Spleen (tissue), 7 donors: ENCODE measurements at regions not wholly inside any gene's neighbourhood (a gene's known extent, or its start where the extent isn't known, plus 50 kb on each side); places are given as distances from the start of the nearest gene placed in this dataset.

ENCODE experiments used
- POLR2A ChIP-seq, 3 donors: fragments of 450-650 bp; IDR thresholded peaks; one replicate each; pipeline ENCODE4 v1.5.1; 2017; ENCODE audit warnings: antibody characterized with exemption in 3 of 3, mild to moderate bottlenecking in 1 of 3
- POLR2AphosphoS5 ChIP-seq, 3 donors: sonication (generic); formaldehyde crosslinking; IDR thresholded peaks; one replicate each; pipeline ENCODE4 v1.5.1; 2017; ENCODE audit warnings: antibody characterized with exemption in 3 of 3
- TF ChIP-seq, protein P1 (sequence below), 11 experiments: fragments of 200-600 bp in 7 of 11; fragments of 450-650 bp in 4 of 11; sonication (generic) in 4 of 11; IDR thresholded peaks in 8 of 11; conservative IDR thresholded peaks in 3 of 11; 1 replicate in 7 of 11; 2 replicates in 4 of 11; pipeline versions ENCODE4 v1.4.0 to v1.8.0; 2016 to 2021; ENCODE audit warnings: antibody characterized with exemption in 11 of 11, inconsistent platforms in 4 of 11, mild to moderate bottlenecking in 1 of 11
- donor health status: DM: no; HTN: no; CAD: no; lungs with moderate emphysema.
- donor health status: DM: no; HTN: no; CAD: no.
- donor health status: DM: no; HTN: no; CAD: no.

DNA sequence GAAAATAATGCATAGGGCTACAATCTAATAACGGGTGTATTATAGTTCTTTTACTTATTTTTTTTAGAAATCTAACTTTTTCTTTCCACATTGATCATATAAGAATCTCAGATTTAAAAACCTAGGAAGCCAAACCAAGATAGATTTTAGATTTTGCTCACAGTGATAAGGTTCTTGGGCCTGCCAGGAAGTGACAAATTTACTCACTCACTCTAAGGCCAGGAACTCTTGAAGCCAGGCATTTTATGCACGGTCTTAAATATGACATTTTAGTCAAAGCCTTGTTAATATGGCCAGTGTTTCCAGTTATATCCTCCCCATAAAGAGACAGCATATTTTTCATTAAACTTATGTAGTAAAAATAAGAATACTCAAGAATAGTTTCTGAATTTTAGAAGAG, 271.4 kb downstream of the SQOR start:
- TF ChIP-seq, protein P1, sequence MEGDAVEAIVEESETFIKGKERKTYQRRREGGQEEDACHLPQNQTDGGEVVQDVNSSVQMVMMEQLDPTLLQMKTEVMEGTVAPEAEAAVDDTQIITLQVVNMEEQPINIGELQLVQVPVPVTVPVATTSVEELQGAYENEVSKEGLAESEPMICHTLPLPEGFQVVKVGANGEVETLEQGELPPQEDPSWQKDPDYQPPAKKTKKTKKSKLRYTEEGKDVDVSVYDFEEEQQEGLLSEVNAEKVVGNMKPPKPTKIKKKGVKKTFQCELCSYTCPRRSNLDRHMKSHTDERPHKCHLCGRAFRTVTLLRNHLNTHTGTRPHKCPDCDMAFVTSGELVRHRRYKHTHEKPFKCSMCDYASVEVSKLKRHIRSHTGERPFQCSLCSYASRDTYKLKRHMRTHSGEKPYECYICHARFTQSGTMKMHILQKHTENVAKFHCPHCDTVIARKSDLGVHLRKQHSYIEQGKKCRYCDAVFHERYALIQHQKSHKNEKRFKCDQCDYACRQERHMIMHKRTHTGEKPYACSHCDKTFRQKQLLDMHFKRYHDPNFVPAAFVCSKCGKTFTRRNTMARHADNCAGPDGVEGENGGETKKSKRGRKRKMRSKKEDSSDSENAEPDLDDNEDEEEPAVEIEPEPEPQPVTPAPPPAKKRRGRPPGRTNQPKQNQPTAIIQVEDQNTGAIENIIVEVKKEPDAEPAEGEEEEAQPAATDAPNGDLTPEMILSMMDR (IDR thresholded peaks at IDR 0.05 in 8 of 11, conservative IDR thresholded peaks at IDR 0.05 in 3 of 11): no peak
- TF ChIP-seq POLR2AphosphoS5 (IDR thresholded peaks at IDR 0.05) (no peak), POLR2A (IDR thresholded peaks at IDR 0.05) (no peak)
